Right hindlimb (tissue), 1 donor: ENCODE measurements at regions not wholly inside any gene's neighbourhood (a gene's known extent, or its start where the extent isn't known, plus 50 kb on each side); places are given as distances from the start of the nearest gene placed in this dataset.
"Not testable (repeated sequence)": the region's sequence is repeated elsewhere in the genome, so short reads cannot be mapped to it uniquely, and the experiment has no call there.

Experiments
- DNase-seq: peaks from one replicate; pipeline ENCODE4 v3.0.0-alpha.2; 2018

- DNase-seq, result no peak
Measured at GRCh38 chr2:72078773-72079172, 68.9 kb downstream of the CYP26B1 start.

DNA sequence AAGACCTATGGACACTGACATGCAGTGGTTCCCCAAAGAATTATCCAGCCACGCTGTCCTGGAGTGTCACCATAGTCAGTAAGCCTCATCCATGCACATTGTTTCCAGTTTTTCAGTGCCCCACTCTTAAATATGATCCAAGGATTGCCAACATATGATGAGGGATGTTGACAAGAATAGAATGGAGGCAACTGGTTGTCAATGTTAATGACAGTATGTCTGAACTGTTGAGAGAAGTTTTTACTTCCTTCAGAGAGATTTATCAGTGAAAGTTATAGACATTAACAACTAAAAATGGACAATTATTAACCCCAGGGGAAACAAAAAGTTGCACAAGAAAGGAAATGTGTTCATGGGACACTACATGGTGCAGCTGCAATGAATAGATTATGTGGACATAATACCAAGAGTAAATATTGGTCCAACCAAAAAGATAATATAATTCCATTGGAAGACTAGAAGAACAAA, 69.9 kb downstream of the CYP26B1 start:
- DNase-seq, result no peak

DNA sequence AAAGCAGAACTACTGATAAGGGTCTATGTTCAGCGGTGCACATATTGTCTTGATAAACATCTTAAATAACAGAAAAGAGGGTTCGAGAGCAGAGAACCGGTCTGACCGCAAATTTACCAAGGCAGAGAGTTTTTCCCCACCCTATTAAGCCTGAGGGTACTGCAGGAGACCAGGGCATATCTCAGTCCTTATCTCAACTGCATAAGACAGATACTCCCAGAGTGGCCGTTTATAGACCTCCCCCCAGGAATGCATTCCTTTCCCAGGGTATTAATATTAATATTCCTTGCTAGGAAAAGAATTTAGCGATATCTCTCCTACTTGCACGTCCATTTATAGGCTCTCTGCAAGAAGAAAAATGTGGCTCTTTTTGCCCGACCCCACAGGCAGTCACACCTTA, 74.3 kb downstream of the CYP26B1 start:
- DNase-seq, result not testable (repeated sequence)

GRCh38 chr2:72064197-72064596, 83.5 kb downstream of the CYP26B1 start:
- not testable (repeated sequence) for DNase-seq

DNA sequence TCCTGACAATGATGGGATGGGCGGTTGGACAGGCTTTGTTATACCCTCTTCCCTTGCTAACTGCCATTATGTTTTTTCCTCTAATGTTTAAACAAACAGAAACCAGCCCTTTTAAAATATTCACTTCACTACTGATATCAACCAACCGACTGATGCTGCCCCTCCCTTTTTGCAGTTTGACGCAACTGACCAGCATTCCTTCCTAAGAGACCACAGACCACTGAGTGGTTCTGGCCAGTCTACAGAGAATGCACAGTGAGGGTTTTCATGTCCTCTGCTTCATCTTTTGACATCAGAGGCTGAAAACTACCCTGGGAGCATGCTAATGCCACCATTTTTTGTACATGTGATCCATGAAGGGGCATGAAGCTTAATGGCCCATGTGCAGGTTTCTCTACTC, 85.3 kb downstream of the CYP26B1 start:
- no peak for DNase-seq

DNA sequence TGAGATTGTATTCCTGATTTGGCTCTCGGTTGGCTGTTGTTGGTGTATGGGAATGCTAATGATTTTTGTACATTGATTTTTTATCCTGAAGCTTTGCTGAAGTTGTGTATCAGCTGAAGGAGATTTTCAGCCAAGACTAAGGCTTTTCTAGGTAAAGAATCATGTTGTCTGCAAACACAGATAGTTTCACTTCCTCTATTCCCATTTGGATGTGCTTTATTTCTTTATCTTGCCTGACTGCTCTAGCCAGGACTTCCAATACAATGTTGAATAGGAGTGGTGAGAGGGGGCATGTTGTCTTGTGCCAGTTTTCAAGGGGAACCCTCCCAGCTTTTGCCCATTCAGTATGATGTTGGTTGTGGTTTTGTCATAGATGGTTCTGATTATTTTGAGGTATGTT, 90.4 kb downstream of the CYP26B1 start:
- DNase-seq, result no peak

DNA sequence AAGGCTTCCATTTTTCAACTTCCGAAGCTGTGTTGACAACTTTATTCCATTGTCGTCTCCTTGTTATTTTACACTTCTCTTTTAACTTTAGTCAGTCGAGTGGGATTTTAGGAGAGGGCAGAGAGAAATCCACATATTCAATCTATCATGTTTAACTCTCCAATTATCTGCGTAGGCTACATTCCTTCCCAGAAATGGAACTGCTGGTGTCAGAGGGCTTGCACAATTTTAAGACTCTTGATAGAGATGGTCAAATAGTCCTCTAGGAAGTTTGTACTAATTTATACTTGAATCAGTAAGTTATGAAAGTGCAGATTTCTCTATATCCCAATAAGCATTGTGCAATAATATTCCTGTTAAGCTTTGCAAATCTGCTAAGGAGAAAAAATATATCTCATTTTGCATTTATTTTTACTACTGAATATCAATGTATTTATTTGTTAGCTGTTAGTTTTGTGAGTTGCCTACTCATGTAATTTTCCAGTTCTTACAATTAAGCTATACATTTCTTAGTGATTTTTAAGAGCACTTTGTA, 95.6 kb downstream of the CYP26B1 start:
- DNase-seq, result no peak

DNA sequence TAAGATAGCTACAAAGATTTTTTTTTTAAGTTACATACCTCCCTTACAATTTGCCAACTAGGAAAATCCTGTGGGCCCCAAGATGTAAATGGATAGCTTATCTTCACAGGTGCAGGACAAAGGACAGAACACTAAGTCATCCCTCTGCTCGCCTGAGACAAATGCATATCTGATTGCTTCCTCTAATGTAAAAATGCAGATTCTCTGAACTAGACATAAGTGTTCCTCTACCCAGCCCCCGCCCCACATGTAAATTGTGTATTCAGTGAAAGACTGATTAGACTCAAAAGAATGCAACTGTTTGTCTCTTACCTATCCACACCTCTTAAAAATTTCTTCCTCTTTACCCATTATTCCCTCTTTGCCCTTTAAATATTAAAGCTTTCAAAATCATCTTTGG, 96.5 kb downstream of the CYP26B1 start:
- DNase-seq, result no peak

GRCh38 chr2:72050734-72051133, 96.9 kb downstream of the CYP26B1 start:
- no peak for DNase-seq

DNA sequence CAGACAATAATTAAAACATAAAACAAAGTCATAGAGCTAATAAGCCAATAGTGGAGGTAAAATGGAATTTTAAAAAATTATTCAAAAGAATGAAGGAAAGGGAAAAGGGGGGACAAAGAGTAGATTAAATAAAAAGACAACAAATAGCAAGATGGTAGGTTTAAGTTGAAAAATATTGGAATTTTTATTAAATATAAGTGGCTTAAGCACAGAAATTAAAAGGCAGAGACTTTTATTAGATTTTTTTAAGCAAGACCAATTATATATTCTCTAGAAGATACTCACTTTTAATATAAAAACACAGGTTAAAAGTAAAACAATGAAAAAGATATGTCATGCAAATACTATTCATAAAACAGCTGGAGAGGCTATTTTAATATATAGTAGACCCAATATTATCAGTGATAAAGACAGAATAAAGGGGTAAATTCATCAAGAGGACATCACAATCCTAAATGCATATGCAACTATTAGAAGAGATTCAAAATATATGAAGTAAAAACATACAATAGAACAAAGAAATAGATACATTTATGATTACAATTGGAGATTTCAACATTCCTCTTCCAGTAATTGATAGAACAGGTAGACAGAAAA, 98.7 kb downstream of the CYP26B1 start:
- no peak for DNase-seq

GRCh38 chr2:72043985-72044384, 103.7 kb downstream of the CYP26B1 start:
- no peak for DNase-seq

DNA sequence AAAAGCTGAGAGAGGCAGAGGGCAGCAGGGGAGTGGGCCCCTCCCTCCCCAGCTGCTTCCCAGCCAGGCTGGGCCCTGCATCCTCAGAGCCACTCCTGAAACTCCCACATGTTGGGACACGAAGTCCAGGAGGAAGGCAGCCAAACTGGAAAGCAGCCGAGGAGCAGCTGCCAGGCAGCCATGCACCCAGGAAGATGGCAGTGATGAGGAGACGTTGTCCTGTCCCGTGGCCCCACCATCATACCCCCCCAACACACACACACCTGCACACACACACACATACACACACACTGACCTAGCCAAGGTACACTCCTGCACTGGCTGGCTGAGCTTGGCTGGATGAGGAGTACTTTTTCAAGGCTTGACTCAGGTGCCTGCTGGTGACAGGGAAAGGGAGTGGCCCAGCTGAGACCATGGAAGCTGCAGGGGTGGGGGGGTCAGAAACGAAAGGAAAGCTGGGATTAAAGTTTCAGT, 106.0 kb downstream of the CYP26B1 start:
- DNase-seq, result no peak

DNA sequence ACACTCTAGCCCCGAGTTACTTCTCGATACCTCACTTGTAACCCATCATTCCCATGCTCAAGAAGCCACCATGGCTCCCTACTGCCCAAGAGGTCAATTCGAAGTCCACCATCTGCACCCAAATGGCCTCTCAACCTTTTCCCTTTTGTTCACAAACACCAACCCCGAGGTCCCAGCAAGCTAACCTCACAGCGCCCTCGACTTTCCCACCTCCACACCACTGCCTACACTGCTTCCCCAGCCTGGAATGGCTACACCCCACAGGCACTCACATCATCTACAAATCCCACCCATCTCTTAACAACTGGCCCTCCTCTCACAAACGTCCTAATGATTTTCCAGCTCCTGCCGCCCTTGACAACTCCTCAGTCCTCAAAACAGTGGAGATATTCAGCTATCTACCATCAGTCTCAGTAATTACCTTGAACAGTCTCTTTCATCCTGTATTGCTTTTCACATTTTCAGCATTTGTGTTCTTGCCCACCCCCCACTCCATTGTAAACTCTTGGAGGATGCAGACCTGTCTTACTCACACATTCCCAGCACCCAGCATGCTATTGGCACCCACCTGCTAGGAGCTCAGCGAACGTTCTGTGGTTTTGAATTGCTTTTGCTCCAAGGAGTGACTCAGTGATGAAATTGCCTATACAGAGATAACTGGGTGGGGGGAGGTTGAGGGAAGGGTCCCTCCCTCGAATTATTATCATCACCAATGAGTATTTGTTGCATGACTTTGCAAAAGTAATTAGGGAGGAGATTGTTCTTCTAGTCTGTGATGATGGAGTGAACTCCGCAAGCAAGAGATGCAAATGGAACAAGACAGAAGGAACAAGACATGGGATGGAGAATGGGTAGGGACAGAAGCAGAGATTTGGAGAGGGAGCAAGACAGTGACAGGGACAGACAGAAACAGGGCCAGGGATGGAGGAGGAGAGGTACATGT, 106.8 kb downstream of the CYP26B1 start:
- no peak for DNase-seq

GRCh38 chr2:72038524-72038923, 109.1 kb downstream of the CYP26B1 start:
- DNase-seq, result no peak

- DNase-seq, result no peak
Measured at GRCh38 chr2:72037261-72037666, 110.4 kb downstream of the CYP26B1 start.

DNA sequence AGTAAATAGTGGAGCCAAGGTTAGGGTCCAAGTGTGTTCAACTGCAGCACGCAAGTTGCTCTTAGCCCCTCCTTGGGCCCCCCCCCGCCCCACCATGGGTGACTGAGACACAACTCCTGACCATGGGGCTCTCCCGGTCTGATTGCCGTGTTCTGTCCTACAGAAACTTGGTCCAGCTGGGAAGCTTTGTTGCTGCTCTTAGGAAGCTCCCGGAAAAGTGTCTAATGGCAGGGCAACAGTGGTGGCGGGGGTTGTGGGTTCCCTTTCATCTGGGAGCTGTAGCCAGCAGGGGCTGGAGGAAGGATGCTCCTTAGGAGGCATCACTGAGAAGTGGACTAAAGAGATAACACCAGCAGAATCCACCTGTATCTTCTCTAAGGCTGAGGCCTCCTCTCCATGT, 111.1 kb downstream of the CYP26B1 start:
- no peak for DNase-seq

DNA sequence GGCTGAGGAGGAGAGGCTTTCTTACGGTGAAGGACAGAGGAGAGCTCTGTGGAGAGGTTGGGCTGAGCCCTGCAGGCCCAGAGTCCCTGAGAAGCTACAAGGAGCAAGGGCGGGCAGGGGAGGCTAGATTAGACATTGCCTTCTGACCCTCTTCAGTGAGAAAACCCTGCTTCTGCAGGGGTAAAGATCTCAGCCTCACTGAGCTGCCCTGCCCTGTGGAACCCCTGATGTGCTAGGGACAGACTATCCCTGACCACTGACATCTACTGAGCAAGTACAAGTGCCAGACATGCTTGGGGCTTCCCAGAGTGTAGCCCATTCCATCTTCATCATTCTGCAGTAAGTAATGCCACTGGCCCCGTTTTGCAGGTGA, 111.5 kb downstream of the CYP26B1 start:
- DNase-seq, result no peak

DNA sequence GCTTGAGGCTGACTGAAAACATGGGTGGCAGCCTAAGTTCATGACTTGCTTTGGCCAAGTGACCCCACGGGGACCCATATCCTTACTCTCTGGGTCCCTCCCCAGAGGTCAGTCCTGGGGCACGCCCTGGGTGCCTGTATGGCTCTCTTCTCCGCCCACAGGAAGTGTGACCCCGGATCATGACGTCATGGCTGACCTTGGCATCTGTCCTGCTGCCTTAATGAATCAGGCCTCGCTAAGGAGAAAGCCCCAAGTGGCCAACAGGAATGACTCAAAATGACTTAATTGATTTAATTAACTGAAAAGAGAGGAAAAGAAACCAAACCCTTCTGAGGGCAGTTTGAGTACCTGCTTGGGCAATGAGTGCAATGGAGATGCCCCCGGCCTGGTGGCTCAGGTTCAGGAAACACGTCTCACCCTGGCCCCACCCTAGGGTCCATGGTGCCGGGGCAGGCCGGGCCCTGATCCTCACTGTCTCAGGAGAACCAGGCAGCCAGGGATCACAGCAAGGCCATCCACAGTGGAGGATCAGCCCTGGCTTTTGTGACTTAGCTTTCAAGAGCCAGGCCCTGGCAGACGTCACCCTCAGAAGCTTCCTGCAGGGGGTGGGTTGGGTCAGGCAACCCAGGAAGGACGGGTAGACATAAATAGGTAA, 112.0 kb downstream of the CYP26B1 start:
- DNase-seq, result no peak

GRCh38 chr2:72034353-72035095, 113.1 kb downstream of the CYP26B1 start:
- no peak for DNase-seq

GRCh38 chr2:72033636-72034035, 114.0 kb downstream of the CYP26B1 start:
- DNase-seq, result no peak

DNA sequence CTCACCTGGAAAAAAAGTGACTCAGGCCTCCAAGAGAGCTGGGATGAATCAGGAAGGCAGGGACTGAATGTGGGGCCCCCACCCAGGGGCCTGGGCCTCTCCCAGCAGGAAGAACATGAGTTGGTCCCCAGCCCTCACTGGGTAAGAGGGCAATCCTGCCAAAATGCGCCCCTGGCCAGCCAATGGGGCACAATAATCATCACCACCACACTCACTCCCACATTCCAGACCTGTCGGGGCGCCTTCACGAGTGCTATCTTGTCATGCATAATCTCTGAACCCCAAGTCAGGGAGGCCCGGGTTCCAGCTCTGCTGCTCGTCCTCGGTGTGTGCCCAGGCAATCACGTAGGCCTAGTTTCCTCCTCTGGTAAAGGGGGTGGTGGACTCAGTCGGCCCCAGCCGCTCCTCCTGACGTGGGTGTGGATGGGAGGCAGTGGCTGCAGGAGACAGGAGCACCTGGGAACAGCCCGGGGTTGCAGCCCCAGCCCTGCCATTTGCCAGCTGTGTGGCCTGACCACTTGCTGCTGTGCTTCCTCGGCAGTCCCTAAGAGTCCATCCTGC, 115.1 kb downstream of the CYP26B1 start:
- no peak for DNase-seq
